Smooth muscle cell of the brain vasculature (primary cell): ENCODE measurements at regions not wholly inside any gene's neighbourhood (a gene's known extent, or its start where the extent isn't known, plus 50 kb on each side); places are given as distances from the start of the nearest gene placed in this dataset.
"Not testable (repeated sequence)": the region's sequence is repeated elsewhere in the genome, so short reads cannot be mapped to it uniquely, and the experiment has no call there.

ENCODE experiments used
- DNase-seq: peaks from one replicate; pipeline ENCODE4 v3.0.0-alpha.2; 2012; ENCODE audit warnings: low read depth, low spot score

DNA sequence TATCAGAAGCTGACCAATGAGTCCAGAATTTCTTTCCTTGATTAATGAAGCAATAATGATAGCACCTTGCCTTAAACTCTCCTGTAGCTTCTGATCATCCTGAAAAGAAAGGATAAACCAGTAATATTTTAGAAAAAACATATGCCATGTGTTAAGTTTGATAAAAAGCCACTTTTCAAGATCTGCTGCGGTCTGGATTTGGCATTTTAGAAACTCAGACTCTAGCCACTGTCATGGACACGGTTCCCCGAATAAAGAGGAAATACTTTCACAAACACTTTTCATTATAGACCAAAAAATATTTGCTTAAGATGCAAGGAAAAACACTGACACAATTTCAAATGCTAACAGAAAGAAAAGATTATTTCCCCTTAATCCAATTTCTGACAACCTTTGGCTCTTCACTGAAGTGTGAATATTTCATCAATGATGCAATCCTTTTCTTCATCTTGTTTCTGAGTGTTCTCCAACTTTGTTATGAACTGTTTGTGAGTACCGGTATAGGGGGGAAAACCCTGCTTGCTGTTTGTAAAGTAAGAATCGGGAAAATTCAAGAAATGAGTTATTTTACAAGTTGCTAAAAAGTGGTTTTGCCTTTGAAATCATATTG, 329.5 kb downstream of the CRPPA start:
- DNase-seq: no peak

DNA sequence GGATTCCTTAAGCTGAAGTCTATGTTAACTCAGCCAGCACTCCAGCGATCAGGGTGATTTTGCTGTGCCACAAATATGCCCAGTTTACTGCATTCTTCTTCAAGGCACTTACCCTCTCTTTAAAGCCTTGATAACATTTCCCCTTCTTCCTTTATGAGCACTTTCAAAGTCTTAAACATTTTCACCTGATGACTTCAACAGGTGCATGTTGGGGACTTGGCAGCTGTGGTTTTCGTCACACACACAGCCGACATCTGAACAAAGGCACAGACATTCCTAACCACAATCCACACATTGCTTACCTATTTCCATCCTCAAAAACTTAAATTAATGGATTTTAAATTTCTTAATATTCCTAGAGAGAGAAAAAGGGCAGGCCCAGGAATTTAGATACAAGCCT, 331.5 kb downstream of the CRPPA start:
- no peak for DNase-seq

DNA sequence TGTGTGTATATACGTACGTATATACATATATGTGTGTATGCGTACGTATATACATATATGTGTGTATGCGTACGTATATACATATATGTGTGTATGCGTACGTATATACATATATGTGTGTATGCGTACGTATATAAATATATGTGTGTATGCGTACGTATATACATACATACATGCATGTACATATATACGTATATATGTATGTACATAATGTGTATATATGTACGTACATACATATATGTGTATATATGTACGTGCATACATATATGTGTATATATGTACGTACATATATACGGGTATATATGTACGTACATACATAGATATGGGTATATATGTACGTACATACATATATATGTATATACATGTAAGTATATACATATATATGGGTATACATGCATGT, 332.1 kb downstream of the CRPPA start:
- no peak for DNase-seq

DNA sequence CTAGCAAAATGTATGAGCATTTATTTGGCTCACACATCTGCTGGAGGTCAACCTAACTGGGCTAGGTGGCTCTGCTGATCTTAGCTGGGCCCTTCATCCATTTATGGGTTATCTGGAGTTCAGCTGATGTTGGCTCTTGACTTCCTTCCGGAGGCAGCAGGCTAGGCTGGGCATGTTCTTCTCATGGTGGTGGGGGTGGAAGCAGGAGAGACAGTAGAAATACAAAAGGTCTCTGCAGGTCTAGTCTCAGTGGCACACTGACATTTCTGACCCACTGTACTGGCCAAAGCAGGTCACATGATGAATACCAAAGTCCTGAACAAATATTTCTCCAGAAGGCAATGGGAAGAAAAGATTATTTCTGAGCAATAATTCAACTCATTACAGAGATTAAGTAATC, 334.6 kb downstream of the CRPPA start:
- no peak for DNase-seq

DNA sequence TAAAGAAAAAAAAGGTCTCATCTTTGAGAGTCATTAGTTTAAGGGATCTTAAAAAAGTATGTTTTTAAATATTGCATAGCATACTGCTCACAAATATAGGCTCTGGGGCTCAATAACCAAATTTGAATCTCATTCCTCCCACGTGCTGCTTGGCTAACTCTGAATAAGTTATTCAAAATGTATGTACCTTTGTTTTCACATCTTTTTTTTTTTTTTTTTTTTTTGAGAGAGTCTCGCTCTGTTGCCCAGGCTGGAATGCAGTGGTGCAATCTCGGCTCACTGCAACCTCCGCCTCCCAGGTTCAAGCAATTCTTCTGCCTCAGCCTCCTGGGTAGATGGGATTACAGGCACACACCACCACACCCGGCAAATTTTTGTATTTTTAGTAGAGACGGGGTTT, 335.6 kb downstream of the CRPPA start:
- not testable (repeated sequence) for DNase-seq

DNA sequence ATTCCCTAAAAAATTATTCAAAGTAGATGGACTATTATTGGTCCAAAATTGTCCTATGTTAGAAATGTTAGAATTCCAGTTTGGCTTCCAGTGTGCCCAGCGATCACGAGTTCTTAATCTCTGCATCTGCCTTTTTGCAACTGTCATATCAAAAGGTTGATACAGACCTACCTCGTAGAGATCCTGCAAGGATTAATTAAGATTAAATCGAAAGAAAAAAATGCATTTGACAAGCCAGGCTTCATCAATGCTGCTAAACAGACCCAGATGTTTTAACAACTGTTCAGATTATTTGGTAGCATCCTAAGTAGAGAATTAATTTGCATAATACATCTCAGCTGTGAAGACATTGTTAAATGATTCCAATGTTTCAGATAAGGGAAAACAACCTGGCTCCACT, 336.5 kb downstream of the CRPPA start:
- no peak for DNase-seq

DNA sequence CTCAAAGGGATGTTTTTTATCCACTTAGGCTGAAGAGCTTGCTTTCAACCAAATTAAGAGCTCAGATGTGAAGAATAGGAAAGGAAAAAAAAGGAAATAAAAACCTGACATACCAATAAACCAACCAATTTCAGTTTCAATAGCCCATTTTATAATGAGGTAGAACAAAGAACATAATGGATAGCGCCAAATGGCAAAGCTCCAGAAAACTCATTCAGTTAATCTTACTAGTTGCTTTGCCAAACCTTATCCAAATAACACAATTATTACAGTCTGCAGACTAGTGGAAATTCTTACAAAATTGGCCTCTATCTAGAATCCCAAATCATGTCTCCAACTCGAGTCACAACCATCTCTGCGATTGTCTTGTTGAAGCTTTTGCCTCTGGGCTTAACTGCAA, 337.0 kb downstream of the CRPPA start:
- no peak for DNase-seq

DNA sequence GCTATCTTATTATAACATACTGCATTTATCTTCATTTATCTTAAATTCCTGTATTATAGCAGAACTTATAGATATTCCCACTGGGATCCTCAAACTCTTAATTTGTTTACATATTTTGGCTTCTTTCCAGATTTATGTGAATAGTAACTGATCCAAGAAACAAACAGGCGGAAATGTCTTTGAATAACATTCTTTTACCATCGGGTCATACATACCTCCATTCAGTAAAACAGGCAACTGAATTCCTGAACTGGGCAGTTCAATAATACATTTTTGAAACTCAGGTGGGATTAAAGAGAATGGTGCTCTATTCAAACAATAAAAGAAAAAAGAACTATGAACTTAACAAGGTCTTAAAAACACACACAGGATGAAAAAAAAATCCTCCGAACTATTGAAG, 337.4 kb downstream of the CRPPA start:
- DNase-seq: no peak

DNA sequence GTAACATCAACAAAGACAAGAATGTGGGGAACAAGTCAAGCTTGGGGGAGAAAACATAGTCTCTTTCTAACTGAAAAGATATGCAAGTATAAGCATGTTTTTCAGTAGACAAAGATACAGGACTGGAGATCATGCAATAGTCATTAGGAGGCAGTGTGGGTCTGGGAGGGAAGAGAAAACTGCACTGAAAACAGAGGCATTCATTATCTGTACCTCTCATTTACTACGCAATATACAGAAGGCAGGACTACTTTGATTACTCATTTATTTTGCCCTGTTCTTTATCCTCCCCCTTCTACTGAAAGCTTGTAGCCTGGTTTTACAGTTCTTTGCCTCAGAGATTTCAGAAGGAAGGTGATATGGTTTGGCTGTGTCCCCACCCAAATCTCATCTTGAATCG, 341.2 kb downstream of the CRPPA start:
- no peak for DNase-seq

DNA sequence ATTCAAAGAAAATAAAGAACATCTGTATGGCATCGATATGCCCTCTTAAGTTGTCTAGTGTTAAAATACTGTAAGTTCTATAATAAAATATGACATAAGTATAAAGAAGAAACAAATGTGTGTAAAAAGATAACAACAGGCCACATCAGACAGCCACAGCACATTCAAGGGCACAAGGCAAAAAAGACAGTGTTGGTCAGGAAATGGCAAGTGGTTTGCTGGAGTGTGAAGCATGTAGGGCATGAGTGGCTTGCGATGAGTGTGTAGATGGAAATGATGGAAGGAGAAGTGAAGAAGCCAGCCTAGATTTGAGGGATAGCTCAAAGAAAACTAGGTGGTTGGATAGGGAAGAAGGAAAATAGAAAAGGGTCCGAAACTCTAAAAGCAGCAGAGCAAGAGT, 341.6 kb downstream of the CRPPA start:
- DNase-seq: no peak

DNA sequence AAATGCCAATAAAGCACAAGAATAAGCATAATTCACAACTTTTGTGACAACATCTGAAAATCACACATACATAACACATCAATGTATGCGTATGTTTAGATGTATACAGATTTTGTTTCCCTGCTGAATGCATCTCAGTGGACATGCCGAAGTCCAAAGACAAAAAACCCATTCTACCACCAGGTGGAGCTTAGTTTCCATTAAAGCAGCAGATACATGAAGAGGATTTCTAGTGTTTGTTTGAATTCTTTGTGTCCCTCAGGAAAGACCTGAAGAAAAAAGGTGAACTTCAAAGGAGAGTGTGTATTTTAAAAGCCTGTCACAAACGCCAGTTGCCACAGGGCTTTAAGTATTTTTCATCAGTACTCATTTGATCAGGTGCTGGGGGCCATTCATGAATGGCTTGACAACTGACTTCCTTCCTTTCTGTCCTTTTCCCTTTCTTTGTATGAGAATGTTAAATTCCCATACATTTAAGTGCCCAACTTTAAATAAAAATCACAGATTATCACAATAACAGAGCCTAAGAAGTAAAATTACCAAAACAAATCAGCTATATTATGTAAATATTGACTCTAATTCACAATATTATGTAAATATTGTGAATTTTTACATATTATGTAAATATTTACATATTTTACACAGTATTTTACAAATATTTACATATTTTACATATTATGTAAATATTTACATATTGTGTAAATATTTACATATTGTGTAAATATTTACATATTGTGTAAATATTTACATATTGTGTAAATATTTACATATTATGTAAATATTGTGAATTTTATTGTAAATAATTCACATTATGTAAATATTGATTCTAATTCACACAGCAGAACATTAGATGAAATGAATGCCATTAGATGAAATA, 343.0 kb downstream of the CRPPA start:
- peak; percentile 56 for DNase-seq

DNA sequence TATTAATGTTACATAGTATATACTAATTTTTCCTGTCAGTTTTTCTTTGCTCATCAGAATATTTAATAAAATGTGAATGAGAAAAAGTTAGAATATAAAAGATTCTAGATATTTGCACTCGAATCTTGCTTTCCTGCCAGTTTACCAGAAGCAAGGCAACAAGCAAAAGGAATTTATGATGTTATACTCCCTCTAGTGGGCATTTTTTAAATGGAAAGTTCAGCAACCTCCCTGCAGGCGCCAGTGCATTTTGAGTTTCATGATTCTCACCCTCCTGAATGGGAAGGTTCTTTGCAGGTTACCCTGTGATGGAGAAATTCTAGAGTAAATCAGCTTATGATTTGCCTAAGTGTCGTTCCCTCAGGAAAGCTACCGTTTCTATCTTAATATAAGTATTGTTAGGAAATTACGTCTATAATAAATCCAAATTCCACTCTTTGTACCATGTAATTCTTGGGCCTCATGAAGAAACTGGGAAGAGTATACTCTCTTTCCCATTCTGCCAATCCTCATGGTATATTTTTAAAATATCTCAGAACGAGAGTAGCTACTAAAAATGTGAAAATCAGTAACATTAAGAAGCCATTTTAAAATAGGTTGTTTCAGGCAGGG, 350.0 kb downstream of the CRPPA start:
- DNase-seq: peak; percentile 33

DNA sequence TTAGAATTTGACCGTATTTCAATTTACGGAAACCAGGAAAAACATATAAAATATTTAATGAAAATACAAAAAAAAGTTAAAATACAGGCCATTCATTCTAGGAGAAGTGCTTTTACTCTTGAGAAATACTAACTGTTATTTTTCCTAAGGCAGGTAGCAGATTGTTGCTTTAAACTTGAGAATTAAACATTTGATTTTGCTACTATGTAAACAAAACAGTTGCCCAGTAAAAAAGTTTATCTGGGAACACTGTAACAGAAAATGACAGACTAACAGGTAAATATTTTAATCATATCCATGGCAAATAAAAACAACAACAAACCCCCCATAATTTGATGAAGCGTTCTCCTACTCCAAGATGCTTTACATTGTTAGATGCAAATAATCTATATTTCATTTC, 350.5 kb downstream of the CRPPA start:
- DNase-seq: no peak

DNA sequence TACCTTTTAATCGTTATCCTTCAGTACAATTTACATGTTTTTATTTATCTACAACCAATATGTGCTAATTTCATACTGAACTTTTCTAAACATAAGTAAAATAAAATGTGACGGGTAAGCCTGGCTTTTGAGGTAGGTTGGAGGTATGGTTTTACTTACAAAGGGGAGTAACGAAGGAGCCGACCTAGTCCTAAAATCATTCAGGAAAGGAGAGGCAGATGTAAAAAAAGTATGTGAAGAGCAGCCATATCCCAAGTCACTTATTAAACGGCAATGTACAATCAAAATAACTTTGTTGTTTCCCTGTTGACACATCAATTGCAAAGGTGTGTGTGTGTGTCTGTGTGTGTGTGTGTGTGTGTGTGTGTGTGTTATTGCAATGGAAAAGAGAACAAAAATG, 351.3 kb downstream of the CRPPA start:
- DNase-seq: no peak

DNA sequence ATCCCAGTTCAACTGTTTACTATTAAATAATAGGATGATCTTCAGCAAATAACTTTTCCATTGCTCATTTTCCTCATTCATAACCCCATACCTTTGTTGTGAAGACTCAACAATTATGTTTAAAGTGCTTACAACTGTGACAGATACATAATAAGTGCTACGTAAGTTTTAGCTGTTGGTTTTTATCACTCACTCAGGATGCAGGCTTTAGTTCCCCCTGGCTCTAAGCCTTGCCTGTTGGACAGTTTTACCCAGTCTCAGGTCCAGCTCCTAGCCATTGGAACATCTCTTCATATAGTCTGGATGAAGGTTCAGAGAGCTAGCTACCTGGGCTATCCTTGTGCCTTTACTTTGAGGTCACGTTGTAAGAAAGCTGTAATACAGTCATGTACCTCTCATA, 353.2 kb downstream of the CRPPA start:
- no peak for DNase-seq

DNA sequence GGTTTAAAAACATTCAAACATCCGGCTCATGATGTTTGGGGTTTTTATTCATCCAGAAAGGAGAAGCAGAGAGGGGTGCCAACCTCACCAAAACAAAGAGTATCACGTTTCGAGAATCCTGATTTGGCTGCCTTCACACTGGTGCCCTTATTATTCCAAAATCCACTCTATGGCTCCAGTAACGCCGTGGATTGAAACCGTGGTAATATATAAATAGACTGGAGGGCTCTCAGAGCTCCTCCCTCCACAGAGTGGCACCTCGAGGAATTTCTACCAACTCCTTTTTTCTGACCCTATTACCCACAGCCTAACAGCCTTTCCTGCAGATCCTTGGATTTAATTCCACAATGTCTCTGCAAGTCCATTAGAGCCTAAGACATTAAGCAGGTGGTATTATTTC, 353.6 kb downstream of the CRPPA start:
- DNase-seq: no peak

DNA sequence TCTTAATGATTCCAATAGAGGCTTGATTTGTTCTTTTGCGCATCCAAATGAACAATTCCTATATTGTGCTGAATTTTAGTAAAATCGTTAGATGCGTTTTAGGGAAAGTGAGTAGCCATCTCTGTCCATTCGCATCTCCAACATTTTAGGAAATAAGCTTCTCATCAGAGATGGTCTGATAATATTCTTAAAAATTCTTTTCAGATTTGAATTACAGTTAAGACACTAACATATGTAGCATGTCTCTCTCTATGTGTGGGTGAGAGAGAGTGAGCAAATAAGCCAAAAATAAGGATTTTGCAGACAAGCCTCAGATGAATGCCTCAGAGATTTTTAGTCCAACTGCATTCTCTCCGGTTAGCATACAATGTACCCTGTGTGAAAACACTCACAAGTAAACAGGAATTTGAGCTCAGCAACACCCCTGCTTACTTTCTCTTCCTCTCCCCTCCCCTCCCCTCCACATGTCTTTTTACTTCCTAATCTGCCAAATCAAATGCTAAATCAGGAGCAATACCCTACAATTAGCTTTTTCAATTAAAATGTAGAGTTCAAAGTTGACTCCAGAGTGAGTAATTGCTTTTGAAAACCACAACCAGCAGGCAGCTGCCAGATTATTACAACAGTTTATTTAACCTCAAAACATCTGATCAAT, 354.4 kb downstream of the CRPPA start:
- no peak for DNase-seq

DNA sequence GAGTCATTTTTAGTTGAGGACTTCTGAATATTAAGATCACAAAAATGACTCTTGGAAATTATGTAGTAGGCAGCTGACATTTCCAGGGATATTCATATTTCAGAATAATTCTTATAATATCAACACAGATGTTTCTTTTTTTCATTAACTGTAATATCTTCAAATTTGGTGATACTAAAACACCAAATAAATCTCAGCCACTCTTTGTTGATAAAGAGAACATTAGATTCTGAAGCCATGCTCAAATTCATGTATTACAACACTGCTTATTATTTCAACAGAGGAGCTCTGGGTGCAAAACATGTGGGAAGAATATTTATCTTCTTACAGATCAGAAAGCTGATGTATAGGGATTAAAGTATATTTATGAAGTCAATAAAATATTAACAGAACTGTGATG, 355.4 kb downstream of the CRPPA start:
- DNase-seq: no peak

DNA sequence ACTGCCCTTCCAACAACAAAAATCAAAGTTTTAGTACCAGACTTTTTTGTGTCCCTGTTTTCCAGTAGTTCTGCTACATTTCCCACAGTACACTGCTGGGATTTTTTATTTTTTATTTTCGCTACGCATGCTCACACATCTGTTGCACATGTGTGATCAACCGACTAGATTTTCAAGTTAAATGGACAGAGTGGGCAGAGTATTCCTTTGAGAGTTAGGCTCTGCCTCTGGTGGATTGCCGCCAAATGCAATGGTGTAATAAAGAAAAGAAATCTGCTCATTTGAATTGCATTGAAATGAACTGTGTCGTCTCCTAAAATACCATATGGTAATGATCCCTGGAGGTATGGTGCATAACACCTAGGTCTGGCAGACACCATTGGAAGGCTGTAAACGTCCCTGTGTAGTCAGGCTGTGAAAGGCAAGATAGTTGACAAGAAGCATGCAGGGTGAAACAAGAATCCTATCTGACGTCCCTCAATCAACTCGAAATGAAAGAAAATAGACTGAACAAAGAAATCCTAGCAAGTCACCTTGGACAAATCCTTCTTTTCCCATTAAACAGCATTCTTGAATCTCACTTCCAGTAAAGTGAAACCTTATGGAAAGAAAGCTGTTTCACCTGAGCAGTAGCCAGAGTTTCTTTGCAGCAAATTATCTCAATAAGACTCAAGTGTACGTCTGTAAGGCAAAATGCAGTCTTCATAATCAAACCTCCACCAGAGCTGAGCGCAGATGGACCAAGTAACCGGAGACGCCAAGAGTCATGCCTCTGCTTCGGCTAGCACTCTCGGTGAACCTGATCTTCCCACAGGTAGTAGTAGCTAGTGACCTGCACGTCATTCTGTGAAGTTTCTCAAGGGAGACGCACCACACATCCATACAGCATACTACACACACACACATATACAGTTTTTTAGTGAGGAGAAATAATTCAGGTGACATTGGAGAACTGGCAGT, 357.3 kb downstream of the CRPPA start:
- peak; percentile 23 for DNase-seq

DNA sequence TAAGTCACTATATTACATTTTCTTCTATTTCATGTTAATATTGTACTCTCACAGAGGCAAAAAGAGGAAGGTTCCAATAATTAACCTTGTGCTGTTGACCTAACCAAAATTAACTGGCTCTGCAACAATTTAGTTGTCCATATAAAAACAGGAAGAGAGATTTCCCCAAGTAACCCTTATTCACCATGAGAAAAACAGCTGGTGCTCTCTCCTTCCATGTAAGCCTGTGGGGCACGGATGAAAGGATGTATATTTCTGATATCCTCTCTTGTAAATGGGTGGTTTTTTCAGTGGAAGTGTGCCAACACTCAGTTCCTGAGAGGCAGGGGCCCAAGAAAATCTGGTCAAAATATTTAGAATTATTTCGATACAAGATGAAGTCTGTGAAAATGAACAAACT, 358.1 kb downstream of the CRPPA start:
- DNase-seq: no peak

DNA sequence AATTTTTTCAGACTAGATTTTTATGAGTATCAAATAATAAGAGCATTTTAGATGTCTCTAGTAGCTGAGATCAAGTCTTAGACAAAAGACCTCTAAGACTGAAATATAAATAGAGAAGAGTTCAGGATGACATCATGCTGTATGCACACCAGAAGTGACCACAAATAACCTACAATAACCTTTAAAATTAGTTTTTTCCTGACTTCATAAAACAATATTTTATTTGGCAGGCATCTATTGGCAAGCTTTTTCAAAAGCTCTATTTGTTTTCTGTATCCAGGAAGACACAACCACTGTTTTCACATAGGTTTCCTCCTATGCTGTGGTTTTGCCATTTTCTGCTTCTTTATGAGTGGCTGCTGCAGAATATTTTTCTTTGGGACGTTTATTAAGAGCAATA, 359.1 kb downstream of the CRPPA start:
- peak; percentile 72 for DNase-seq
